K562 (cell line): ENCODE measurements at regions not wholly inside any gene's neighbourhood (a gene's known extent, or its start where the extent isn't known, plus 50 kb on each side); places are given as distances from the start of the nearest gene placed in this dataset.

Source experiments
- ATAC-seq: fragments of 200-7000 bp; cut with Tn5 transposase; 3 replicates; pipeline ENCODE4 v1.9.1; 2020; ENCODE audit warnings: moderate library complexity
- BruUV-seq: library from RNA; stranded (reverse); fragments of 400-500 nt; replicated peaks from 2 replicates; lab custom pipeline; 2021; lab: Mats Ljungman, UMichigan
- CTCF ChIA-PET: fragments of 300-600 bp; formaldehyde crosslinking; extraction: SDS; loops from one replicate; lab custom pipeline; 2021; ENCODE audit warnings: low intra/inter-chr PET ratio; lab: Yijun Ruan, JAX
- POLR2A ChIA-PET: fragments of 300-600, 350-650 bp; sonication (Branson Sonifier 250); formaldehyde crosslinking; extraction: SDS; loops from one replicate; lab custom pipeline; 2021; ENCODE audit warnings: antibody characterized with exemption, inconsistent platforms; lab: Yijun Ruan, JAX
- DNase-seq, 4 experiments: peaks; one replicate each; pipeline versions ENCODE4 v3.0.0 to v3.0.0-alpha.2; 2011 to 2018; ENCODE audit warnings: low spot score in 3 of 4, mixed read lengths in 3 of 4; ENCODE audit errors: extremely low read depth in 1 of 4
- FAIRE-seq: peaks from 2 replicates; lab custom pipeline; 2011; peaks lifted over from hg19 to GRCh38; lab: Jason Lieb, UNC
- H2AFZ ChIP-seq: 2 replicates; pipeline ENCODE4 v1.6.0; 2011; ENCODE audit warnings: low read depth, low read length, control low read depth, inconsistent platforms
- H3K27ac ChIP-seq: fragments of 200-600 bp; 3 replicates; pipeline ENCODE4 v1.8.0; 2011; ENCODE audit warnings: low read depth, mild to moderate bottlenecking, control low read depth, inconsistent platforms, low read length, moderate library complexity, mixed read lengths; ENCODE audit errors: extremely low read depth
- H3K27me3 ChIP-seq, 2 experiments: fragments of 300-600 bp in 1 of 2; 2 replicates in 1 of 2; 3 replicates in 1 of 2; pipeline versions ENCODE4 v1.6.0 to v1.8.0; 2011; ENCODE audit warnings: inconsistent platforms in 2 of 2, low read length in 2 of 2, mild to moderate bottlenecking in 1 of 2, mixed read lengths in 1 of 2, moderate library complexity in 1 of 2; ENCODE audit not compliant: control insufficient read depth in 2 of 2, insufficient read depth in 2 of 2
- H3K36me3 ChIP-seq: fragments of 300-600 bp; 3 replicates; pipeline ENCODE4 v1.8.0; 2011; ENCODE audit warnings: mild to moderate bottlenecking, low read length, inconsistent platforms; ENCODE audit not compliant: control insufficient read depth, insufficient read depth
- H3K4me1 ChIP-seq, 2 experiments: fragments of 200-600 bp in 1 of 2; replicated peaks in 1 of 2; 2 replicates in 1 of 2; 3 replicates in 1 of 2; pipeline versions ENCODE4 v1.5.1 to v1.8.0; 2011; ENCODE audit warnings: inconsistent platforms in 2 of 2, low read length in 2 of 2, mild to moderate bottlenecking in 1 of 2, mixed read lengths in 1 of 2, moderate library complexity in 1 of 2; ENCODE audit not compliant: control insufficient read depth in 2 of 2, insufficient read depth in 2 of 2
- H3K4me2 ChIP-seq: 2 replicates; pipeline ENCODE4 v1.6.1; 2011; ENCODE audit warnings: low read length, control low read depth, inconsistent platforms, mixed read lengths; ENCODE audit not compliant: insufficient read depth
- H3K4me3 ChIP-seq: fragments of 200-600 bp; sonication (generic), shearing (Covaris generic); 2 replicates; pipeline ENCODE4 v1.5.1; 2016; ENCODE audit warnings: control low read depth, inconsistent platforms
- H3K79me2 ChIP-seq: fragments of 200-600 bp; 3 replicates; pipeline ENCODE4 v1.8.0; 2011; ENCODE audit warnings: low read length, inconsistent platforms; ENCODE audit not compliant: control insufficient read depth, insufficient read depth
- H3K9ac ChIP-seq, 2 experiments: 2 replicates each; pipeline versions ENCODE4 v1.6.0 to v1.6.1; 2011; ENCODE audit warnings: low read depth in 2 of 2, low read length in 2 of 2, control low read depth in 1 of 2, inconsistent platforms in 1 of 2, mild to moderate bottlenecking in 1 of 2, mixed read lengths in 1 of 2; ENCODE audit not compliant: insufficient read depth in 1 of 2
- H3K9me1 ChIP-seq: one replicate; pipeline ENCODE4 v1.6.0; 2011; ENCODE audit warnings: inconsistent platforms, mild to moderate bottlenecking, low read length, moderate library complexity; ENCODE audit not compliant: control insufficient read depth, insufficient read depth
- H3K9me3 ChIP-seq: replicated peaks from 2 replicates; pipeline ENCODE4 v1.5.1; 2011; ENCODE audit warnings: low read depth, low read length, inconsistent platforms; ENCODE audit not compliant: control insufficient read depth, insufficient read depth
- H4K20me1 ChIP-seq: replicated peaks from 2 replicates; pipeline ENCODE4 v1.6.1; 2011; ENCODE audit warnings: low read length, inconsistent platforms, mixed read lengths; ENCODE audit not compliant: control insufficient read depth, insufficient read depth
- CTCFL ChIP-seq: IDR thresholded peaks from 2 replicates; pipeline ENCODE4 v1.6.1; 2011; ENCODE audit warnings: borderline replicate concordance, low read depth, mild to moderate bottlenecking, moderate library complexity, low read length; ENCODE audit not compliant: insufficient read depth, poor library complexity, severe bottlenecking
- HMG20A ChIP-seq: fragments of 450-650 bp; formaldehyde crosslinking; conservative IDR thresholded peaks from 2 replicates; pipeline ENCODE4 v1.4.0; 2020; ENCODE audit warnings: mild to moderate bottlenecking, mixed read lengths
- NR0B1 ChIP-seq: fragments of 450-650 bp; IDR thresholded peaks from one replicate; pipeline ENCODE4 v1.6.1; 2018; ENCODE audit warnings: mild to moderate bottlenecking, moderate library complexity; ENCODE audit not compliant: partially characterized antibody
- RAD51 ChIP-seq: fragments of 450-650 bp; IDR thresholded peaks from 2 replicates; pipeline ENCODE4 v1.7.1; 2016; ENCODE audit warnings: low read depth, mild to moderate bottlenecking, borderline replicate concordance
- USF1 ChIP-seq: sonication (generic); formaldehyde crosslinking; IDR thresholded peaks from 2 replicates; pipeline ENCODE4 v1.9.0; 2022; ENCODE audit warnings: mild to moderate bottlenecking, missing genetic modification reagents
- USF2 ChIP-seq: sonication (generic); formaldehyde crosslinking; IDR thresholded peaks from 2 replicates; pipeline ENCODE4 v1.5.0; 2020; ENCODE audit warnings: missing genetic modification reagents
- ZC3H11A ChIP-seq: IDR thresholded peaks from 2 replicates; pipeline ENCODE4 v1.6.1; 2012; ENCODE audit warnings: low read depth, low read length, improper control_type of control experiment
- ZFP30 ChIP-seq: fragments of 250-450 bp; sonication (Bioruptor Pico); IDR thresholded peaks from 2 replicates; pipeline ENCODE4 v1.8.0; 2022; ENCODE audit warnings: moderate library complexity, mild to moderate bottlenecking, inconsistent platforms, borderline replicate concordance
- ZNF23 ChIP-seq: fragments of 250-450 bp; sonication (Bioruptor Pico); IDR thresholded peaks from 2 replicates; pipeline ENCODE4 v1.4.0; 2020; ENCODE audit warnings: mild to moderate bottlenecking
- WGBS: fragments of 100-300 bp; shearing (Covaris generic); methylation state at CpG from one replicate; pipeline ENCODE4 v1.1.6; 2016; ENCODE audit warnings: low coverage, mixed read lengths; ENCODE audit not compliant: insufficient coverage; ENCODE audit errors: missing lambda C conversion rate; 5-methylcytosine and 5-hydroxymethylcytosine counted together
- in situ Hi-C: fragments of 300-500 bp; cut with MboI; formaldehyde crosslinking; loops from 4 replicates; pipeline ENCODE4 v1.15.0; 2018; ENCODE audit warnings: inconsistent platforms, mixed read lengths
- intact Hi-C: fragments of 100-400 bp; cut with micrococcal nuclease; formaldehyde crosslinking; loops from 2 replicates; pipeline ENCODE4 v1.14.2; 2022

- no peak for TF ChIP-seq NR0B1
- TF ChIP-seq ZNF23 (CRISPR knock-in tag) = no peak
- TF ChIP-seq ZC3H11A = no peak
- TF ChIP-seq ZFP30 (CRISPR knock-in tag) = no peak
- no peak for TF ChIP-seq HMG20A (CRISPR knock-in tag)
Measured at GRCh38 chr5:135095052-135095715, 61.2 kb upstream of the PITX1 start (continued).

- Histone ChIP-seq H3K9me3 (no peaks in the 10 kb centered on the region), H2AFZ (0 out of 2 replicates have a peak overlapping the region, but pooled peaks have one; percentile 2), H3K9ac (peak overlapping the region in 1 of 2 experiments; percentile 18; a peak in 1 of 4 replicates), H3K9me1 (no peaks in the 10 kb centered on the region), H3K4me3 (no peak overlapping the region), H3K79me2 (no peaks in the 10 kb centered on the region), H3K27me3 (no peaks in the 10 kb centered on the region), H3K27ac (no peak overlapping the region), H3K4me2 (no peak overlapping the region), H3K36me3 (no peaks in the 10 kb centered on the region), H4K20me1 (no peaks in the 10 kb centered on the region), H3K4me1 (peaks cover 8 to 10% of the 10 kb centered on the region in 2 experiments; a peak in 3 of 5 replicates)
- CTCF ChIA-PET = no interaction called here
- intact Hi-C loops (loop anchor here (5.0 kb wide), 1 partner anchor 62 kb away; the partner anchor contains the start of gene PITX1), in situ Hi-C loops (no loop called here)
- WGBS = 55% methylated on average over 6 of the region's 6 CpGs
- POLR2A ChIA-PET = interaction anchor here (1.2 to 1.4 kb wide), 2 partner anchors 9 to 11 kb away, joined by 4 to 6 read pairs; no protein-coding TSS in a partner anchor
- ATAC-seq = no peak; the same call in 2 of the 3 replicates
- BruUV-seq = no TSS peak
- no peak for FAIRE-seq
- DNase-seq = no peak
- peak; percentile 46; the same call in 1 of the 2 replicates for TF ChIP-seq RAD51
- TF ChIP-seq USF1 = 0 out of 2 replicates have a peak, but pooled peaks have one; percentile 12
- peak; percentile 56 for TF ChIP-seq USF2 (CRISPR knock-in tag)
- no peak for TF ChIP-seq CTCFL
Measured at GRCh38 chr5:135094339-135095051, 60.5 kb upstream of the PITX1 start.
